ENCODE measurements at regions not wholly inside any gene's neighbourhood (a gene's known extent, or its start where the extent isn't known, plus 50 kb on each side); places are given as distances from the start of the nearest gene placed in this dataset.

DNA sequence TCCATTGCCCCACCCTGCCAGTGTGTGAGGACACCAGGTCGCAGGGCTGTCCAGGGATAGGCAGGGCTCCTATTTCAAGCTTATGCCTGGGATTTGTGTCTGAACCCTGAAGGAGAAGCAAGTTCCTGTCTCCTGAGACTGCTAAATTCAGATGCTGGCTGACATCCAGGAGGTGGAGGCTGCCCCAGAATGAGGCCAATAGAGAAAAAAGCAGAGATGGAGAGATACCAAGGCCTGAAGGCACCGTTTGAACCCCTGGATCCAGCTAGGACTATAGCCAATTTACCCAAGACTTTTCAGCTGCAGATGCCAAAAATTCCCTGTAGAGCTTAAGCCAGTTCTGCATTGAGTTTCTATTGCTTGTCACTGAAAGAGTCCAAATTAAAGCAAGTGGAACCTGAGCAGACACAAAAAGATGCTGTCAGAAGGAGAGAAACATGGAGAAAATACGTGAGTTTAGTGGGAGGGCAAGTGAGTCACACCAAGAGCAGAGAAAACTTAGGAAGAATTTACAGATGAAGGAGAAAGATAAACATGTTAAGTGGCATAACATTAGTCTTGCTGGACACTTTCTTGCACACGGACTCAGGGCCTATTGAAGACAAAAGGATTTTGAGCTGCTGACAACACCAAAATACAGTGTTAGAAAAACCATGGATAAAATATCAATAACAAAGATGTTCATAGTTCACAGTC is 148.6 kb downstream of the CNTN3 start:
- H3K27ac ChIP-seq (ENCODE audit: insufficient read length, low read depth, low read length) = no peak overlapping the region
- no peaks in the 10 kb centered on the region for H3K23me2 ChIP-seq (ENCODE audit: insufficient read length, low read depth, low read length, poor library complexity, severe bottlenecking)

More for the DNA sequence above, 148.6 kb downstream of the CNTN3 start:
- Histone ChIP-seq H3T11ph (ENCODE audit: low read length) (no peak overlapping the region), H2AFZ (ENCODE audit: low read length) (no peak overlapping the region), H2BK120ac (ENCODE audit: low read depth, low read length, poor library complexity, severe bottlenecking) (no peak overlapping the region), H3K4me2 (ENCODE audit: insufficient read depth, insufficient read length, low read length) (no peak overlapping the region), H4K8ac (replicated peaks; ENCODE audit: insufficient read length, low read depth, low read length) (no peak overlapping the region), H4K5ac (ENCODE audit: insufficient read length, low read depth, low read length) (no peak overlapping the region), H2BK5ac (ENCODE audit: insufficient read length, low read length) (no peak overlapping the region), H3K14ac (ENCODE audit: insufficient read depth, low read length) (no peak overlapping the region), H3K79me2 (ENCODE audit: insufficient read depth, low read length) (no peaks in the 10 kb centered on the region), H3K4me1 (ENCODE audit: insufficient read depth, low read length) (peaks cover 4% of the 10 kb centered on the region; the same call in 1 of the 2 replicates), H4K91ac (ENCODE audit: insufficient read length, low read depth, low read length) (no peak overlapping the region), H3K9ac (ENCODE audit: extremely low read depth, insufficient read length, low read length) (no peak overlapping the region), H2BK12ac (ENCODE audit: insufficient read length, low read depth, low read length) (no peak overlapping the region), H2AK5ac (ENCODE audit: insufficient read length, low read length) (no peak overlapping the region), H3K23ac (ENCODE audit: insufficient read length, low read depth, low read length) (no peak overlapping the region), H3K18ac (ENCODE audit: insufficient read length, low read depth, low read length) (peak overlapping the region; percentile 27), H2BK20ac (ENCODE audit: low read depth, low read length, poor library complexity, severe bottlenecking) (no peak overlapping the region), H3K27me3 (ENCODE audit: insufficient read depth, low read length) (no peaks in the 10 kb centered on the region), H2BK15ac (ENCODE audit: low read depth, low read length) (no peak overlapping the region), H3K9me3 (ENCODE audit: control insufficient read depth, low read depth, low read length) (no peaks in the 10 kb centered on the region), H3K56ac (ENCODE audit: insufficient read length, low read depth, low read length) (no peak overlapping the region), H4K20me1 (ENCODE audit: control insufficient read depth, insufficient read depth, insufficient read length) (no peaks in the 10 kb centered on the region), H3K79me1 (ENCODE audit: insufficient read depth, low read depth, low read length, poor library complexity, severe bottlenecking) (no peaks in the 10 kb centered on the region), H3K4ac (ENCODE audit: low read depth, low read length) (no peak overlapping the region)
- H3K9me3 Mint-ChIP-seq = no peaks in the 10 kb centered on the region
- H3K36me3 Mint-ChIP-seq (ENCODE audit: insufficient read depth in 1 of 3, low read depth in 3 of 3) = no peaks in the 10 kb centered on the region
- no peak overlapping the region for H3K4me3 Mint-ChIP-seq
- WGBS (ENCODE audit: extremely low coverage, insufficient read length, low lambda C conversion rate) = no CpG with 5 or more reads among the region's 4 CpGs
- TF ChIP-seq CTCF (conservative IDR thresholded peaks at IDR 0.05) = no peak
- no peak for DNase-seq
- H3K4me1 Mint-ChIP-seq = peaks cover 11 to 12% of the 10 kb centered on the region in 2 experiments
- H3K27ac Mint-ChIP-seq = no peak overlapping the region
- no peaks in the 10 kb centered on the region for H3K27me3 Mint-ChIP-seq (ENCODE audit: low read depth)

All from H9 (cell line).